Tibial nerve (tissue), 4 donors: ENCODE measurements at regions not wholly inside any gene's neighbourhood (a gene's known extent, or its start where the extent isn't known, plus 50 kb on each side); places are given as distances from the start of the nearest gene placed in this dataset.

ENCODE experiments used
- DNase-seq, 2 donors: peaks; one replicate each; pipeline ENCODE4 v3.0.0-alpha.2; 2019; ENCODE audit warnings: low spot score in 2 of 2
- H3K27ac ChIP-seq, 4 donors: fragments of 200-600 bp; sonication (generic) in 3 of 4; one replicate each; pipeline ENCODE4 v1.5.1; 2017 to 2019; ENCODE audit warnings: mild to moderate bottlenecking in 1 of 4
- H3K27me3 ChIP-seq, 2 donors: fragments of 200-600 bp; sonication (generic) in 1 of 2; one replicate each; pipeline versions ENCODE4 v1.5.1 to v1.6.0; 2017 to 2019
- H3K36me3 ChIP-seq, 3 donors: fragments of 200-600 bp; sonication (generic); one replicate each; pipeline ENCODE4 v1.5.1; 2018 to 2019
- H3K4me1 ChIP-seq, 4 donors: fragments of 200-600 bp; sonication (generic) in 3 of 4; one replicate each; pipeline ENCODE4 v1.5.1; 2017 to 2019
- H3K4me3 ChIP-seq, 4 donors: fragments of 200-600 bp; sonication (generic) in 3 of 4; one replicate each; pipeline ENCODE4 v1.5.1; 2017 to 2019; ENCODE audit warnings: mild to moderate bottlenecking in 1 of 4, moderate library complexity in 1 of 4
- H3K9me3 ChIP-seq, 4 donors: fragments of 200-600 bp; sonication (generic) in 3 of 4; one replicate each; pipeline ENCODE4 v1.5.1; 2017 to 2019
- CTCF ChIP-seq, 5 experiments: fragments of 200-600 bp in 3 of 5; fragments of 450-650 bp in 2 of 5; sonication (generic) in 3 of 5; IDR thresholded peaks; one replicate each; pipeline ENCODE4 v1.5.1; 2016 to 2019; ENCODE audit warnings: antibody characterized with exemption in 5 of 5, mild to moderate bottlenecking in 3 of 5, moderate library complexity in 2 of 5
- EP300 ChIP-seq, 2 donors: sonication (generic); formaldehyde crosslinking; IDR thresholded peaks; one replicate each; pipeline ENCODE4 v1.6.1; 2017; ENCODE audit warnings: antibody characterized with exemption in 2 of 2, mild to moderate bottlenecking in 1 of 2
- POLR2A ChIP-seq, 2 donors: fragments of 450-650 bp; IDR thresholded peaks; one replicate each; pipeline ENCODE4 v1.6.1; 2017; ENCODE audit warnings: antibody characterized with exemption in 2 of 2, mild to moderate bottlenecking in 2 of 2, moderate library complexity in 2 of 2
- WGBS, 2 donors: methylation state at CpG; one replicate each; pipeline ENCODE4 v1.1.5; 2018; 5-methylcytosine and 5-hydroxymethylcytosine counted together

- Histone ChIP-seq H3K27ac (no peak overlapping the region), H3K4me1 (no peaks in the 10 kb centered on the region), H3K36me3 (no peaks in the 10 kb centered on the region), H3K9me3 (no peaks in the 10 kb centered on the region), H3K27me3 (no peaks in the 10 kb centered on the region), H3K4me3 (no peak overlapping the region)
- 90 to 92% methylated on average over 3 of the region's 3 CpGs for WGBS, 2 donors
- no peak for TF ChIP-seq POLR2A (IDR thresholded peaks at IDR 0.05)
- TF ChIP-seq EP300 (IDR thresholded peaks at IDR 0.05), result no peak
- no peak for TF ChIP-seq CTCF (IDR thresholded peaks at IDR 0.05)
- no peak for DNase-seq
These were observed 326.7 kb upstream of the PITX2 start for GRCh38 chr4:110949542-110949941.

GRCh38 chr4:110950731-110951130 lies 327.9 kb upstream of the PITX2 start:
- Histone ChIP-seq H3K4me1 (no peaks in the 10 kb centered on the region), H3K27ac (no peak overlapping the region), H3K4me3 (no peak overlapping the region), H3K36me3 (no peaks in the 10 kb centered on the region), H3K9me3 (no peaks in the 10 kb centered on the region), H3K27me3 (no peaks in the 10 kb centered on the region)
- TF ChIP-seq CTCF (IDR thresholded peaks at IDR 0.05) (no peak), POLR2A (IDR thresholded peaks at IDR 0.05) (no peak), EP300 (IDR thresholded peaks at IDR 0.05) (no peak)
- no peak for DNase-seq
- WGBS, 2 donors, result 76 to 88% methylated on average over 2 of the region's 2 CpGs

GRCh38 chr4:110953191-110953590 lies 330.3 kb upstream of the PITX2 start:
- Histone ChIP-seq H3K36me3 (no peaks in the 10 kb centered on the region), H3K27me3 (no peaks in the 10 kb centered on the region), H3K27ac (no peak overlapping the region), H3K4me3 (no peak overlapping the region), H3K9me3 (no peaks in the 10 kb centered on the region), H3K4me1 (no peaks in the 10 kb centered on the region)
- DNase-seq, result no peak
- WGBS, 2 donors, result 79 to 93% methylated on average over 1 of the region's 1 CpG
- TF ChIP-seq EP300 (IDR thresholded peaks at IDR 0.05) (no peak), CTCF (IDR thresholded peaks at IDR 0.05) (no peak), POLR2A (IDR thresholded peaks at IDR 0.05) (no peak)

- no peak for DNase-seq
- no peaks in the 10 kb centered on the region for H3K36me3 ChIP-seq
- WGBS, 2 donors, result 69% methylated on average over 4 of the region's 4 CpGs
- H3K4me3 ChIP-seq, result no peak overlapping the region
- H3K4me1 ChIP-seq, result no peaks in the 10 kb centered on the region
- no peaks in the 10 kb centered on the region for H3K9me3 ChIP-seq
- no peaks in the 10 kb centered on the region for H3K27me3 ChIP-seq
- H3K27ac ChIP-seq, result no peak overlapping the region
- no peak for TF ChIP-seq POLR2A (IDR thresholded peaks at IDR 0.05)
- TF ChIP-seq EP300 (IDR thresholded peaks at IDR 0.05), result no peak
- TF ChIP-seq CTCF (IDR thresholded peaks at IDR 0.05), result no peak
These were observed 331.0 kb upstream of the PITX2 start for GRCh38 chr4:110953898-110954297.

GRCh38 chr4:110955748-110956147 lies 332.9 kb upstream of the PITX2 start:
- TF ChIP-seq CTCF (IDR thresholded peaks at IDR 0.05) (no peak), EP300 (IDR thresholded peaks at IDR 0.05) (no peak), POLR2A (IDR thresholded peaks at IDR 0.05) (no peak)
- Histone ChIP-seq H3K36me3 (no peaks in the 10 kb centered on the region), H3K4me1 (no peaks in the 10 kb centered on the region), H3K27me3 (no peaks in the 10 kb centered on the region), H3K27ac (no peak overlapping the region), H3K4me3 (no peak overlapping the region), H3K9me3 (no peaks in the 10 kb centered on the region)
- 97 to 98% methylated on average over 1 of the region's 1 CpG for WGBS, 2 donors
- DNase-seq, result no peak
